ENCODE measurements at regions not wholly inside any gene's neighbourhood (a gene's known extent, or its start where the extent isn't known, plus 50 kb on each side); places are given as distances from the start of the nearest gene placed in this dataset.

DNA sequence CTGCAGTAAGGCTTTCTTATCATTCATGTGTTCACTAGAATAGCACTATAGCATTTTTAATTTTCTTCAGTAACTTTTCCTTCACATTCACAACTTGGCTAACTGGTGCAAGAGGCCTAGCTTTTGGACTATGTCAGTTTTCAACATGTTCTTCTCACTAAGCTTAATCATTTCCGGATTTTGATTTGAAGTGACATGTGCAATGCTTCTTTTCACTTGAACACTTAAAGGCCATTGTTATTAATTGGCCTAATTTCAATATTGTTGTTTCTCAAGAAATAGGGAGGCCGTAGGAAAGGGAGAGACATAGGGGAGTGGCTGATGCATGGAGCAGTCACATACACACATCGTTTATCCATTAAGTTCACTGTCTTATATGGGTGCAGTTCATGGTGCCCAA, 151.2 kb upstream of the NFE2L3 start:
- TF ChIP-seq YY1 (IDR thresholded peaks at IDR 0.05; ENCODE audit: insufficient read depth, insufficient read length) = no peak
- TF ChIP-seq ZNF274 (IDR thresholded peaks at IDR 0.05; ENCODE audit: low read depth, low read length) = no peak

Measured in NT2/D1 (cell line).